GM23248 (cell line): ENCODE measurements at regions not wholly inside any gene's neighbourhood (a gene's known extent, or its start where the extent isn't known, plus 50 kb on each side); places are given as distances from the start of the nearest gene placed in this dataset.

Experiments used
- EZH2 ChIP-seq: fragments of 200-600 bp; sonication (generic); IDR thresholded peaks from 2 replicates; pipeline ENCODE4 v1.6.1; 2018; ENCODE audit warnings: antibody characterized with exemption, mild to moderate bottlenecking; ENCODE audit not compliant: insufficient read depth, poor library complexity, severe bottlenecking
- EZH2phosphoT487 ChIP-seq: fragments of 200-600 bp; sonication (generic); IDR thresholded peaks from 2 replicates; pipeline ENCODE4 v1.6.1; 2018; ENCODE audit warnings: antibody characterized with exemption, moderate library complexity, mild to moderate bottlenecking, low read depth; ENCODE audit not compliant: insufficient read depth

DNA sequence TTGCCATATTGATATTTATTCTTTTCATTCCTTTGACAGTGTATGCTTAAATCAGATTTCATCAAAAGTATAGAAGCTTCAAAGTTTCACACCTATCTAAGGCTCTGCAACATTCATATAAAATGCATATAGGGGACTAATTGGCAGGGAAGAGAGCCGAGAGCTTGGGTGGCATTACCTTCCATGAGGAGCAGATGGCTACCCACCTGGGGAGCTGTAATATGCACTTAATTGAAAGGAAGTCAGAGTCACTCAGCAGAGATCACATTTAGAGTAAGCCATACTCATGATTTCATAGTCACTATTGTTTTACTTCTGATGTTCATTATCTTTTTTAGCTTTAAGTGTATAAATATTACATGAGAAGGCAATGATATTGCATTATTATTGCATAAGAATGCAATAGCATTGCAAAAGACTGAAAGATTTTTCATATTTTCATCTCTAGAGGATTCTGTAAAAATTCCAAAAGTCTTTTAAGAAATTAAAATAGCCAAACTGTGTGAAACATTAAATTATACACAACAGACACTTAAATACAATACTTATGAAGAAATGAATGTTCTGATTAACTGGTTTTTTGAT lies 1305.2 kb downstream of the EPHA7 start:
- TF ChIP-seq EZH2 = no peak
- TF ChIP-seq EZH2phosphoT487 = no peak
